Hematopoietic multipotent progenitor cell treated with erythropoietin and hydrocortisone succinate and interleukin-3 and kit ligand, for 6 days (in vitro differentiated cells): ENCODE measurements at regions not wholly inside any gene's neighbourhood (a gene's known extent, or its start where the extent isn't known, plus 50 kb on each side); places are given as distances from the start of the nearest gene placed in this dataset.
"Not testable (repeated sequence)": the region's sequence is repeated elsewhere in the genome, so short reads cannot be mapped to it uniquely, and the experiment has no call there.

Experiments used
- DNase-seq: peaks from one replicate; pipeline ENCODE4 v3.0.0-alpha.2; 2015

DNA sequence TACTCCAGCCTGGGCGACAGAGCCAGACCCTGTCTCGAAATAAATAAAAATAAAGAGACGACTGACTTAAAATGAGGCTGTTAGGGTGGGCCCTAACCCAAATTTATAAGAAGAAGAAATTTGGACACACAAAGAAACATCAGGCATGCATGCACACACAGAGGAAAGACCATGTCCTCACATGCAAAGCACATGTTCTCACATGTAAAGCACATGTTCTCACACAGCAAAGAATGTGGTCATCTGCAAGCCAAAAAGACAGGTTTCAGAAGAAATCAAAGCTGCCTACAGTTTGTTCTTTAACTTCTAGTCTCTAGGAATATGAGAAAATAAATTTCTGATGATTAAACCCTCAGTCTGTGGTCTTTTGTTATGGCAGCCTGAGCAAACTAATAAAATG is 132.3 kb upstream of the CRIM1 start:
- no peak for DNase-seq

GRCh38 chr2:36222485-36222884 is 133.1 kb upstream of the CRIM1 start:
- no peak for DNase-seq

- DNase-seq: no peak
Measured at GRCh38 chr2:36214691-36215090, 140.9 kb upstream of the CRIM1 start.

- DNase-seq: peak; percentile 35
Measured at GRCh38 chr2:36203366-36203765, 152.2 kb upstream of the CRIM1 start.

GRCh38 chr2:36197181-36197971 is 158.2 kb upstream of the CRIM1 start:
- no peak for DNase-seq

DNA sequence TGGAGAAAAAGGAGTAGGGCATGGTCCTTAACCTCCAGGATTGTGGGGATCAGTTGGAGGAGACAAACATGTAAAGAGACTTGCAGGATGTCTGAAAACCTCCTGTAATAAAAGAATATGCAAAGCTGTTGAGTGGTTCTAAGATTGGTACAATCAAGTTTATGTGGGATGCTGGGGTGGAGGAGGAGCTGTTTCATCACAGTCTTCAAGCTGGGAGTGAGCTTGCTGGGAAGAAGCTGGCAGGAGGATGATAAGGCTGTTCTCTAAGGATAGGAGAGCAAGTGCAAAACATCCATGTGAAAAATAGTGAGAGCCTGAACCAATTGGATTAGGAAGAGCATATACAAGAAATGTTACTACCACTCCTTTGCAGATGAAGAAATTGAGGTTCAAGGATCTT is 161.9 kb upstream of the CRIM1 start:
- DNase-seq: no peak

DNA sequence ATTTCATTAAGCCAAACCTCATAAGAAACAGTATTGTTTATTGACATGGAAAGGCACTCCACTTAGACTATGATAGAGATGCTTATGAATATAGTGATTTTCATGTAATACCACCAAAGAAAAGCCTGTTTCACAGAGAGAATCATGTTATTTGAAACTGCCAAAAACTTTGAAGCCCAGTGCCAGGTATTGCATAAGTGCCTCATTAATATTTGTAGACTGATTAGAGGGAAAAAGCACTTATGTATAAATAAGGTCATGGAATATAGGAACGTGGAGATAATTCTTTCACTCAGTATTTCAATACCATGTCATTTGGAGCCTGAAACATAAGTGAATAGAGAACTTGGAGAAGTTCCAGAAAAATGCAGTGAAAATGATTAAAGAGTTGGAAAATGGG is 162.6 kb upstream of the CRIM1 start:
- DNase-seq: no peak

GRCh38 chr2:36190097-36190496 is 165.5 kb upstream of the CRIM1 start:
- no peak for DNase-seq

GRCh38 chr2:36185624-36186023 is 170.0 kb upstream of the CRIM1 start:
- no peak for DNase-seq

DNA sequence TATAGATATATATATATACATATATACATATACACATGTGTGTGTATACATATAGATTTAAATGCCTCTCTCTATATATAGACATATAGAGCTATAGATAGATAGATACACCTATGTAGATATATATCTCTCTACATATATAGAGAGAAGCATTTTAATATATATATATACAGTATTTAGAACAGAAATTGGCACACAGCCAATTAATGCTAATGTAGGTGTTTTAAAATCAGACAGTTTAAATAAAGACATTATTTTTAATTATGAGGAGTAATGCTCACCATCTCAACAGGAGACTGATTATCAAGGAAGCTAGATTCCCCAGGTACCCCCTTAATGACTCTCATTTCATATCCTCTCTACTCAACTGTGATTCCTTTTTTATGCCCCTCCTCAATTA is 170.7 kb upstream of the CRIM1 start:
- no peak for DNase-seq

DNA sequence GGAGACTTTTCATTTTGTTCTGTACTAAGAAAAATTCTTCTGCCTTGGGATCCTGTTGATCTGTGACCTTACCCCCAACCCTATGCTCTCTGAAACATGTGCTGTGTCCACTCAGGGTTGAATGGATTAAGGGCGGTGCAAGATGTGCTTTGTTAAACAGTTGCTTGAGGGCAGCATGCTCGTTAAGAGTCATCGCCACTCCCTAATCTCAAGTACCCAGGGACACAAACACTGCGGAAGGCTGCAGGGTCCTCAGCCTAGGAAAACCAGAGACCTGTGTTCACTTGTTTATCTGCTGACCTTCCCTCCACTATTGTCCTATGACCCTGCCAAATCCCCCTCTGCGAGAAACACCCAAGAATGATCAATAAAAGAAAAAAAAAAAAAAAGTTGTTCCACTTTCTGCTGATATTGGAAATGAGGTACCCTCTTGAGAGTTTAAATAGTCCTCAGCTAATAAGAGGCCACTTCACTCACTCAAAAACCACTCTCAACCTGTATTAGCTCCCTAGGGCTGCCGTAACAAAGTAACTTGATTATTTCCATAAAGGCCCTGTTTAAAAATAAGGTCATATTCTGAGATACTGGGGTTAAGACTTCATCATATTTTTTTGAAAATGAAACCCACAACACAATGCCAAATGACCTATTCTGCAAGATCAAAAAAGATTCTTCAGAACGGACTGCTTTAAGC is 174.6 kb upstream of the CRIM1 start:
- not testable (repeated sequence) for DNase-seq

- not testable (repeated sequence) for DNase-seq
Measured at GRCh38 chr2:36180293-36180692, 175.3 kb upstream of the CRIM1 start.

DNA sequence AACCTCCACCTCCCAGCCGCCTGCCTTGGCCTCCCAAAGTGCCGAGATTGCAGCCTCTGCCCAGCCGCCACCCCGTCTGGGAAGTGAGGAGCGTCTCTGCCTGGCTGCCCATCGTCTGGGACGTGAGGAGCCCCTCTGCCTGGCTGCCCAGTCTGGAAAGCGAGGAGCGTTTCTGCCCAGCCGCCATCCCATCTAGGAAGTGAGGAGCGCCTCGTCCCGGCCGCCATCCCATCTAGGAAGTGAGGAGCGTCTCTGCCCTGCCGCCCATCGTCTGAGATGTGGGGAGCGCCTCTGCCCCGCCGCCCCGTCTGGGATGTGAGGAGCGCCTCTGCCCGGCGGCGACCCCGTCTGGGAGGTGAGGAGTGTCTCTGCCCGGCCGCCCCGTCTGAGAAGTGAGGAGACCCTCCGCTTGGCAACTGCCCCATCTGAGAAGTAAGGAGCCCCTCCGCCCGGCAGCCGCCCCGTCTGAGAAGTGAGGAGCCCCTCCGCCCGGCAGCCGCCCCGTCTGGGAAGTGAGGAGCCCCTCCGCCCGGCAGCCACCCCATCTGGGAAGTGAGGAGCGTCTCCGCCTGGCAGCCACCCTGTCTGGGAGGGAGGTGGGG is 175.8 kb upstream of the CRIM1 start:
- DNase-seq: not testable (repeated sequence)

DNA sequence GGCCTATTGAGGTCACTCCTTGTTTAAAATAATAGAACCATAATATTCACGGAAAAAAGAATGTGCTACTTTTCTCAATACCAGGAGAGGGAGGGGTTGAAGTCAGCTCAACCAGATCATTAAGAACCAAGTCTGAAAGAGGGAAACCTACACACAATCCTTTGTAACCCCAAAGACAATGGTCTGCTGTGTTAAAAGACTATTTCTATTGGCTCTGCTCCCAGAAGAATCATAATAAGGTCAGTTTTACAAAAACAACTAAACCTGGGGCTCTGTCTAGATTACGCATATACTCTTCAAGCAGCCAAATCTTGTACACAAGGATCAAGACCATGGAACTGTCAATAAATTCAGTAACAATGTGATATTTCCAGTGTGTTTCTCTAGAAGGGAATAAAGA is 177.2 kb upstream of the CRIM1 start:
- no peak for DNase-seq

DNA sequence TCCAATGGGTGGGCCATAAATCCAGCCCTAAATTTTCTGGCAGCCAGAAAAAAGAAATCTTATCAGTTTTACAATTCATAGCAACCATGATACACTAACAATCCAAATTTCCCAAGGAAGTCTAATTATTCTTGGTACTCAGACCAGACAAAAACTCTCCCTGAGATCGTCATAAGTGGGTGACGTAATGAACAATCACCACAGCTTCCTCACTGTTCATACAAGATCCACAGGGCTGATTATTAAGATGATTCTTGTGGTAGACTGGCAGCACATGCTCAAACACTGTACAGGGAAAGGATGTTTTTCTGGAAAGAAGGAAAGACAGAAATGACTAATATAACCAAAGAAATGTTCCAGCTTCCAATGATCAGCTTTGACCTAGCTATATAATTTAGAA is 178.3 kb upstream of the CRIM1 start:
- peak; percentile 16 for DNase-seq

DNA sequence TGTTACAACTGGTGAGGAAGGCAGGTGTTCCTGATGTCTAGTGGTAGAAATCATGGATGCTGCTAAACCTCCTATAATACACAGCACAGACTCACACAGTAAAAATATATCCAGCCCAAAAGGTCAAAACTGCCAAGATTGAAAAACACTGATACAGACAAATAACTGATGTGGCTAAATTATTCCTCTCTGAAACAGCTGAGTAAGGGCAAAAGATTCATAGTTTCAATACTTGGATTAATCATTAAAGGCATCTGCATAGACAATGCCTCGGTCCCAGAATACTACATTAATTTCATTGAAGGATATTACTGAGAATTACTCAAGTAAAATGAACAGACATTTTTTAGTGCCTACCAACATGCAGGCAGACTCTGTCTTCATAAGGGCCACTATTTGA is 180.7 kb upstream of the CRIM1 start:
- DNase-seq: no peak

GRCh38 chr2:36173760-36174404 is 181.7 kb upstream of the CRIM1 start:
- no peak for DNase-seq

DNA sequence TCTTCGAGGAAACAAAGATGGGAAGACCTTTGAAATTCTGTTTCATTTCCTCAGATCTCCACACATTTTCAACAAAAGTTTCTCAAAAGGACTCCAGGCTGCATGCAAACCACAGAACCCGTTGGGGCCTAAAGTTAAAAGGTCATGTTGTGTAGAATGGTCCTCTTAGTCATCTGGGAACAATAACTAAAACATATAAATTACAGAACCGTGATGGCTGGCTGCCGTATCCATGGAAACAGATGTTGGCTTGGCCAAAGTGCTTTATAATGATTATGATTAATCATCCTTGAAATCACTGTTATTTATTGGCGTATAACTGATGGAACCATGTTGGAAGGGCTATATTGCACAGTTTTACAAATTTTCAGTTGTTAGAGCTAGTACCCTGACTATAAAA is 182.8 kb upstream of the CRIM1 start:
- no peak for DNase-seq

GRCh38 chr2:36170805-36171204 is 184.8 kb upstream of the CRIM1 start:
- DNase-seq: no peak

DNA sequence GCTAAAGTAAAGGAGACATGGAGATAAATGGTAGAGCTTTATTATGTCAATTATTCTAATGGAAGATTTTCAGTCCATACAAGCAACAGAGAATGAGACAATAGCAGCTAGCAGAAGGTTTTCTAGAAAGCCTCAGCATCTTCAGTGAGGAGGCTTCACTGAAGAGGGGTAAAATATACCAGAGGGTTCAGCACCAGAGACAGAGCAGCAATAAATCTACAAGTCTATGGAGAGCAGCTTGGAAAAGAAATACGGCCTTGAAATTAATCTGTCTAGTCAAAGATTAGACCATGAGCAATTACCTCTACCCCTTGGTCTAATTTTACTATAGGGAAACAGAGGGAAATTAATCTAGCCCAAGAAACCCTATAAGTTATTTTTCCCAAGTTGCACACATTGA is 185.7 kb upstream of the CRIM1 start:
- DNase-seq: no peak

- peak; percentile 8 for DNase-seq
Measured at GRCh38 chr2:36168115-36168514, 187.5 kb upstream of the CRIM1 start.

DNA sequence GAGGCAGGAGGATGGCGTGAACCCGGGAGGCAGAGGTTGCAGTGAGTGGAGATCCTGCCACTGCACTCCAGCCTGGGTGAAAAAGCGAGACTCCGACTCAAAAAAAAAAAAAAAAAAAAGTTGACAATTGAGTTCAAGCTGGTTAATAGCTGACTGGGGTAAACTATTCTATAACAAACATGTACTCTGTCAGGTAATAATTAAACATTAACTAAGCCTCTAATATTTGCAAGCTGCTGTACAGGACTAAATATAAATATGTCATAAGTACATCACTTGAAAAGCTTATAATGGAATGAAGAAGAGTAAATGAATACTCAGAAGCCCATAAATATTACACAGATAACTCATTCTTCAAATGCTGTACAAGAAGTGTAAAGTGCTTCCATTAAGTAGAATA is 190.4 kb upstream of the CRIM1 start:
- DNase-seq: no peak

DNA sequence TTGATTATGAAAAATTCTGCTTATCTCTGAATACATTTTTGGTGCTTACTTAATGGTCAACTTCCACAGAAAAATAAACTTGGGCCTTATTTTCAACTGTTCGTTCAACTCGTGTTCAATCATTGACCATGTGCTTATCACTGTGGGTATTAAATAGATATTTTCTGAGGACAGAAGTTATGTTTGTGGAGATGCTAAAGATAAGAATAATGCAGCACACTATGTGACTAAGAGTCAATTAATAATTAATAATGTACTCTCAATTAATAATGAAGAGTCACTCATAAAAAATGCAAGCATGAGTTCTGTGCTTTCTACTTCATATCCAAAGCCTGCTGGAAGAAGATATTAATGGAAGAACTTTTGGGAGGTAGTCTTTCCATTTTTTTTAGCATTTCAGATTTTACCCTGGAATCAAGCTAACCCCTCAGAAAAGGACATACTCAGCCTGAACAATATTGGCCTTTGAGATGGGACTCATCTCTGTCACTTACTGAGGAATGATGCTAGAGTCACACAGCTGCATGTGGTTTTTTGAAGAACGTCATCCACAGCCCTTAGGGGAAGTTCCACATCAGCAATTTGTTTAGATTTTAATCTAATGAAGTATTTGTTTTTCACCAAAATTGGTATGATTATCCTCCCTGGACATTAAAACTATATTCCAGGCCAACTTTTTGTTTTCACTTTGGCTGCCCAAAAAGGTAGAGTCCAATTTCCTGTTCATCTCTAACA is 191.9 kb upstream of the CRIM1 start:
- no peak for DNase-seq
